G401 (cell line): ENCODE measurements at regions not wholly inside any gene's neighbourhood (a gene's known extent, or its start where the extent isn't known, plus 50 kb on each side); places are given as distances from the start of the nearest gene placed in this dataset.

Experiments
- DNase-seq: peaks from one replicate; pipeline ENCODE4 v3.0.0-alpha.2; 2015; ENCODE audit warnings: low spot score
- in situ Hi-C: cut with HindIII; loops from 2 replicates; pipeline ENCODE4 v1.10.0; 2016; ENCODE audit warnings: low sequenced_read_pairs, mixed read lengths

- DNase-seq, result no peak
- in situ Hi-C loops, result no loop called here
These were observed 466.4 kb downstream of the MEIS1 start for GRCh38 chr2:66901344-66901743.

GRCh38 chr2:66903183-66903582 lies 468.3 kb downstream of the MEIS1 start:
- DNase-seq, result no peak
- in situ Hi-C loops, result no loop called here

GRCh38 chr2:66903745-66904465 lies 469.0 kb downstream of the MEIS1 start:
- in situ Hi-C loops, result no loop called here
- no peak for DNase-seq

GRCh38 chr2:66915237-66915636 lies 480.3 kb downstream of the MEIS1 start:
- in situ Hi-C loops, result no loop called here
- DNase-seq, result no peak

GRCh38 chr2:66919286-66919685 lies 477.8 kb upstream of the ETAA1 start:
- DNase-seq, result no peak
- in situ Hi-C loops, result no loop called here

- in situ Hi-C loops, result no loop called here
- no peak for DNase-seq
These were observed 476.7 kb upstream of the ETAA1 start for GRCh38 chr2:66920415-66920814.

- no peak for DNase-seq
- in situ Hi-C loops, result no loop called here
These were observed 472.0 kb upstream of the ETAA1 start for GRCh38 chr2:66925128-66925527.

- DNase-seq, result no peak
- in situ Hi-C loops, result no loop called here
These were observed 470.5 kb upstream of the ETAA1 start for GRCh38 chr2:66926594-66927112.

- in situ Hi-C loops, result no loop called here
- DNase-seq, result peak; percentile 92
These were observed 467.3 kb upstream of the ETAA1 start for GRCh38 chr2:66929632-66930338.

GRCh38 chr2:66930339-66931220 lies 466.6 kb upstream of the ETAA1 start:
- DNase-seq, result no peak
- in situ Hi-C loops, result no loop called here

- in situ Hi-C loops, result no loop called here
- no peak for DNase-seq
These were observed 458.6 kb upstream of the ETAA1 start for GRCh38 chr2:66938471-66938967.

- DNase-seq, result no peak
- in situ Hi-C loops, result no loop called here
These were observed 457.1 kb upstream of the ETAA1 start for GRCh38 chr2:66940080-66940479.

GRCh38 chr2:66948234-66948633 lies 448.9 kb upstream of the ETAA1 start:
- in situ Hi-C loops, result no loop called here
- no peak for DNase-seq

GRCh38 chr2:66957198-66957597 lies 439.9 kb upstream of the ETAA1 start:
- in situ Hi-C loops, result no loop called here
- DNase-seq, result no peak

GRCh38 chr2:66957677-66958076 lies 439.5 kb upstream of the ETAA1 start:
- in situ Hi-C loops, result no loop called here
- DNase-seq, result no peak

- DNase-seq, result no peak
- in situ Hi-C loops, result no loop called here
These were observed 437.0 kb upstream of the ETAA1 start for GRCh38 chr2:66960161-66960560.

GRCh38 chr2:66962716-66963115 lies 434.4 kb upstream of the ETAA1 start:
- in situ Hi-C loops, result no loop called here
- no peak for DNase-seq

GRCh38 chr2:66966631-66967030 lies 430.5 kb upstream of the ETAA1 start:
- no peak for DNase-seq
- in situ Hi-C loops, result no loop called here

GRCh38 chr2:66968946-66969345 lies 428.2 kb upstream of the ETAA1 start:
- DNase-seq, result peak; percentile 29
- in situ Hi-C loops, result no loop called here

- no peak for DNase-seq
- in situ Hi-C loops, result no loop called here
These were observed 416.1 kb upstream of the ETAA1 start for GRCh38 chr2:66981074-66981473.
